GM08714 (cell line): ENCODE measurements at regions not wholly inside any gene's neighbourhood (a gene's known extent, or its start where the extent isn't known, plus 50 kb on each side); places are given as distances from the start of the nearest gene placed in this dataset.

ENCODE experiments used
- H3K4me3 ChIP-seq: fragments of 200-500 bp; sonication (Bioruptor generic); 2 replicates; pipeline ENCODE4 v1.5.1; 2014; ENCODE audit warnings: mild to moderate bottlenecking, low read length, inconsistent platforms
- ZNF274 ChIP-seq: IDR thresholded peaks from 2 replicates; pipeline ENCODE4 v1.6.1; 2012; ENCODE audit warnings: mild to moderate bottlenecking, low read depth, low read length

- TF ChIP-seq ZNF274: no peak
- H3K4me3 ChIP-seq: no peak overlapping the region
These were observed 445.8 kb upstream of the JAG1 start for GRCh38 chr20:11119573-11119972.

GRCh38 chr20:11120431-11120830 lies 446.6 kb upstream of the JAG1 start:
- H3K4me3 ChIP-seq: no peak overlapping the region
- TF ChIP-seq ZNF274: no peak

GRCh38 chr20:11124849-11125505 lies 451.2 kb upstream of the JAG1 start:
- TF ChIP-seq ZNF274: no peak
- no peak overlapping the region for H3K4me3 ChIP-seq

- H3K4me3 ChIP-seq: no peak overlapping the region
- no peak for TF ChIP-seq ZNF274
These were observed 454.5 kb upstream of the JAG1 start for GRCh38 chr20:11128220-11128718.

- no peak for TF ChIP-seq ZNF274
- no peak overlapping the region for H3K4me3 ChIP-seq
These were observed 454.9 kb upstream of the JAG1 start for GRCh38 chr20:11128721-11129120.

- no peak for TF ChIP-seq ZNF274
- H3K4me3 ChIP-seq: no peak overlapping the region
These were observed 456.9 kb upstream of the JAG1 start for GRCh38 chr20:11130554-11131166.

- H3K4me3 ChIP-seq: no peak overlapping the region
- TF ChIP-seq ZNF274: no peak
These were observed 459.1 kb upstream of the JAG1 start for GRCh38 chr20:11132819-11133415.

GRCh38 chr20:11136691-11137090 lies 462.9 kb upstream of the JAG1 start:
- H3K4me3 ChIP-seq: no peak overlapping the region
- no peak for TF ChIP-seq ZNF274

- TF ChIP-seq ZNF274: no peak
- no peak overlapping the region for H3K4me3 ChIP-seq
These were observed 463.9 kb upstream of the JAG1 start for GRCh38 chr20:11137688-11138087.

- no peak overlapping the region for H3K4me3 ChIP-seq
- no peak for TF ChIP-seq ZNF274
These were observed 466.6 kb upstream of the JAG1 start for GRCh38 chr20:11140359-11140758.

- no peak overlapping the region for H3K4me3 ChIP-seq
- no peak for TF ChIP-seq ZNF274
These were observed 469.7 kb upstream of the JAG1 start for GRCh38 chr20:11143481-11143880.

- no peak overlapping the region for H3K4me3 ChIP-seq
- no peak for TF ChIP-seq ZNF274
These were observed 470.5 kb upstream of the JAG1 start for GRCh38 chr20:11144114-11144950.

GRCh38 chr20:11145616-11146015 lies 471.8 kb upstream of the JAG1 start:
- no peak for TF ChIP-seq ZNF274
- H3K4me3 ChIP-seq: no peak overlapping the region

- no peak overlapping the region for H3K4me3 ChIP-seq
- TF ChIP-seq ZNF274: no peak
These were observed 480.0 kb upstream of the JAG1 start for GRCh38 chr20:11153819-11154218.

- no peak for TF ChIP-seq ZNF274
- H3K4me3 ChIP-seq: no peak overlapping the region
These were observed 481.5 kb upstream of the JAG1 start for GRCh38 chr20:11155156-11155756.
